ENCODE measurements at regions not wholly inside any gene's neighbourhood (a gene's known extent, or its start where the extent isn't known, plus 50 kb on each side); places are given as distances from the start of the nearest gene placed in this dataset.

DNA sequence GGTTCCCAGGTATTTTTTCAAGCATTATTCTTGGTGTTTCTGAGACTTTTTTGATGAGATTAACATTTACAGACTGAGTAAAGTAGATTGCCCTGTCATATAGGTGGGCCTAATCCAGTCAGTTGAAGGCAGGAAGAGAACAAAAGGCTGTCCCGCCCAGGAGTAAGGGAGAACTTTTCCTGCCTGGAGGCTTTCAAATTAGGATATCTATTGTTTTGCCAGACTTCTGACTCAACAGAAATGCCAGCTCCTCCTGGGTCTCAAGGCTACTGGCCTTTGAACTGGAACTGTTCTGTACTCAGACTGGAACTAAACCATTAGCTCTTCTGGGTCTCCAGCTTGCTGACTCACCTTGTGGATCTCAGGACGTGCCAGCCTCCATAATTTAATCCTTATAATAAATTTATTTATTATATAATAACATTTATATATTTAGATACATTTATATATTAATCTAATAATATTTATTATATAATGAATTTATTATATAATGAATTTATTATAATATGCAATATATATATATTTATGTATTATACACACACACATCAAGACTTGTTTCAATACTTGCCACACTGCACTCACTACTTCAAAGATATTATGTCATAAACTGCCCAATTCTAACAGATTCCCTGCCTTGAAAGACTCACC, 510.8 kb upstream of the B3GALT2 start:
- dilution Hi-C loops (cut with MboI; ENCODE audit: extremely low pct_ligation_motif_present, low sequenced_read_pairs) (no loop called here), intact Hi-C loops (cut with micrococcal nuclease) (no loop called here)
- Histone ChIP-seq H3K9me3 (replicated peaks; ENCODE audit: control insufficient read depth, insufficient read depth, low read length) (no peaks in the 10 kb centered on the region), H3K9ac (replicated peaks; ENCODE audit: extremely low read depth, insufficient read depth, low read length) (no peak overlapping the region), H3K27me3 (ENCODE audit: control insufficient read depth in 2 of 2, insufficient read depth in 2 of 2, low read length in 2 of 2) (no peaks in the 10 kb centered on the region), H3K79me2 (ENCODE audit: control insufficient read depth, insufficient read depth, low read length) (no peaks in the 10 kb centered on the region), H3K4me1 (ENCODE audit: control insufficient read depth, extremely low read depth, insufficient read depth, low read length) (peaks cover 4% of the 10 kb centered on the region), H3K27ac (ENCODE audit: insufficient read depth, low read depth, low read length) (no peak overlapping the region), H4K20me1 (replicated peaks; ENCODE audit: control insufficient read depth, extremely low read depth, insufficient read depth, low read length) (no peaks in the 10 kb centered on the region), H3K4me3 (replicated peaks in 1 of 3; ENCODE audit: insufficient read depth in 1 of 3, low read depth in 1 of 3, low read length in 3 of 3) (no peak overlapping the region), H2AFZ (ENCODE audit: low read depth, low read length) (peak overlapping the region; percentile 73), H3K36me3 (ENCODE audit: control insufficient read depth in 2 of 2, extremely low read depth in 1 of 2, insufficient read depth in 2 of 2, low read length in 2 of 2) (no peaks in the 10 kb centered on the region), H3K4me2 (ENCODE audit: insufficient read depth, low read length) (no peak overlapping the region), H3K9me1 (replicated peaks; ENCODE audit: control insufficient read depth, extremely low read depth, insufficient read depth, low read length) (no peaks in the 10 kb centered on the region)
- no TSS peak for BruUV-seq (replicated peaks)
- ChIA-PET CTCF (interaction anchor here (2.4 kb wide), 1 partner anchor 10 kb away, joined by 6 read pairs; no protein-coding TSS in a partner anchor), POLR2A (no interaction called here)
- DNase-seq (ENCODE audit: low read depth, low spot score) (no peak), FAIRE-seq (no peak)
- TF ChIP-seq EZH2 (IDR thresholded peaks at IDR 0.05; ENCODE audit: borderline replicate concordance, low read depth, low read length, severe bottlenecking) (no peak), GATA2 (IDR thresholded peaks at IDR 0.05; ENCODE audit: insufficient read depth, insufficient read length, low read depth, low read length) (no peak), JUN (IDR thresholded peaks at IDR 0.05; ENCODE audit: borderline replicate concordance, insufficient read depth, insufficient read length, low read depth) (no peak), FOS (IDR thresholded peaks at IDR 0.05; ENCODE audit: borderline replicate concordance, insufficient read depth, low read length) (no peak), POLR2AphosphoS5 (IDR thresholded peaks at IDR 0.05; ENCODE audit: insufficient read depth, low read depth, low read length) (no peak), MYC (IDR thresholded peaks at IDR 0.05; ENCODE audit: low read depth, low read length) (no peak), POLR2A (IDR thresholded peaks at IDR 0.05; ENCODE audit: low read depth, low read length) (no peak)
- TF ChIP-seq, protein P1, sequence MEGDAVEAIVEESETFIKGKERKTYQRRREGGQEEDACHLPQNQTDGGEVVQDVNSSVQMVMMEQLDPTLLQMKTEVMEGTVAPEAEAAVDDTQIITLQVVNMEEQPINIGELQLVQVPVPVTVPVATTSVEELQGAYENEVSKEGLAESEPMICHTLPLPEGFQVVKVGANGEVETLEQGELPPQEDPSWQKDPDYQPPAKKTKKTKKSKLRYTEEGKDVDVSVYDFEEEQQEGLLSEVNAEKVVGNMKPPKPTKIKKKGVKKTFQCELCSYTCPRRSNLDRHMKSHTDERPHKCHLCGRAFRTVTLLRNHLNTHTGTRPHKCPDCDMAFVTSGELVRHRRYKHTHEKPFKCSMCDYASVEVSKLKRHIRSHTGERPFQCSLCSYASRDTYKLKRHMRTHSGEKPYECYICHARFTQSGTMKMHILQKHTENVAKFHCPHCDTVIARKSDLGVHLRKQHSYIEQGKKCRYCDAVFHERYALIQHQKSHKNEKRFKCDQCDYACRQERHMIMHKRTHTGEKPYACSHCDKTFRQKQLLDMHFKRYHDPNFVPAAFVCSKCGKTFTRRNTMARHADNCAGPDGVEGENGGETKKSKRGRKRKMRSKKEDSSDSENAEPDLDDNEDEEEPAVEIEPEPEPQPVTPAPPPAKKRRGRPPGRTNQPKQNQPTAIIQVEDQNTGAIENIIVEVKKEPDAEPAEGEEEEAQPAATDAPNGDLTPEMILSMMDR (IDR thresholded peaks at IDR 0.05; ENCODE audit: extremely low read depth in 1 of 2, insufficient read depth in 1 of 2, low read depth in 1 of 2, low read length in 2 of 2), result no peak
- TF ChIP-seq, protein P2, sequence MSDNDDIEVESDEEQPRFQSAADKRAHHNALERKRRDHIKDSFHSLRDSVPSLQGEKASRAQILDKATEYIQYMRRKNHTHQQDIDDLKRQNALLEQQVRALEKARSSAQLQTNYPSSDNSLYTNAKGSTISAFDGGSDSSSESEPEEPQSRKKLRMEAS (IDR thresholded peaks at IDR 0.05; ENCODE audit: insufficient read depth, insufficient read length), result no peak
